H9 (cell line): ENCODE measurements at regions not wholly inside any gene's neighbourhood (a gene's known extent, or its start where the extent isn't known, plus 50 kb on each side); places are given as distances from the start of the nearest gene placed in this dataset.

ENCODE experiments used
- DNase-seq: peaks from one replicate; pipeline ENCODE4 v3.0.0-alpha.2; 2017
- H2AFZ ChIP-seq: one replicate; pipeline ENCODE4 v1.6.1; 2013; ENCODE audit warnings: mild to moderate bottlenecking, low read length, control low read depth, moderate library complexity
- H2AK5ac ChIP-seq: 2 replicates; pipeline ENCODE4 v1.6.1; 2013; ENCODE audit warnings: low read length, control low read depth, mixed read lengths; ENCODE audit not compliant: insufficient read length
- H2BK120ac ChIP-seq: one replicate; pipeline ENCODE4 v1.6.1; 2013; ENCODE audit warnings: low read depth, mild to moderate bottlenecking, low read length, control low read depth, inconsistent platforms; ENCODE audit not compliant: poor library complexity, severe bottlenecking
- H2BK12ac ChIP-seq: 2 replicates; pipeline ENCODE4 v1.6.1; 2013; ENCODE audit warnings: low read length, control low read depth, mixed read lengths, low read depth; ENCODE audit not compliant: insufficient read length
- H2BK15ac ChIP-seq: 2 replicates; pipeline ENCODE4 v1.6.1; 2013; ENCODE audit warnings: low read depth, low read length, control low read depth
- H2BK20ac ChIP-seq: one replicate; pipeline ENCODE4 v1.6.1; 2013; ENCODE audit warnings: low read depth, mild to moderate bottlenecking, low read length, control low read depth, inconsistent platforms; ENCODE audit not compliant: poor library complexity, severe bottlenecking
- H2BK5ac ChIP-seq: 2 replicates; pipeline ENCODE4 v1.6.1; 2013; ENCODE audit warnings: low read length, control low read depth, mixed read lengths; ENCODE audit not compliant: insufficient read length
- H3K14ac ChIP-seq: 2 replicates; pipeline ENCODE4 v1.6.1; 2013; ENCODE audit warnings: low read length, control low read depth; ENCODE audit not compliant: insufficient read depth
- H3K18ac ChIP-seq: 2 replicates; pipeline ENCODE4 v1.6.1; 2013; ENCODE audit warnings: low read depth, mild to moderate bottlenecking, mixed read lengths, low read length, control low read depth; ENCODE audit not compliant: insufficient read length
- H3K23ac ChIP-seq: 2 replicates; pipeline ENCODE4 v1.6.1; 2013; ENCODE audit warnings: low read length, control low read depth, mixed read lengths, low read depth; ENCODE audit not compliant: insufficient read length
- H3K23me2 ChIP-seq: 2 replicates; pipeline ENCODE4 v1.6.1; 2013; ENCODE audit warnings: low read depth, mild to moderate bottlenecking, mixed read lengths, low read length, control low read depth; ENCODE audit not compliant: insufficient read length, poor library complexity, severe bottlenecking
- H3K27ac ChIP-seq: 2 replicates; pipeline ENCODE4 v1.5.1; 2013; ENCODE audit warnings: low read length, control low read depth, mixed read lengths, low read depth; ENCODE audit not compliant: insufficient read length
- H3K27me3 ChIP-seq: 2 replicates; pipeline ENCODE4 v1.6.1; 2013; ENCODE audit warnings: low read length, control low read depth, inconsistent platforms; ENCODE audit not compliant: insufficient read depth
- H3K4ac ChIP-seq: 2 replicates; pipeline ENCODE4 v1.6.1; 2013; ENCODE audit warnings: low read depth, mild to moderate bottlenecking, control low read depth, inconsistent platforms, low read length, moderate library complexity
- H3K4me1 ChIP-seq: 2 replicates; pipeline ENCODE4 v1.6.1; 2013; ENCODE audit warnings: low read length, control low read depth, inconsistent platforms; ENCODE audit not compliant: insufficient read depth
- H3K4me2 ChIP-seq: 2 replicates; pipeline ENCODE4 v1.6.1; 2013; ENCODE audit warnings: low read length, control low read depth, mixed read lengths; ENCODE audit not compliant: insufficient read length, insufficient read depth
- H3K56ac ChIP-seq: 2 replicates; pipeline ENCODE4 v1.6.1; 2013; ENCODE audit warnings: low read depth, mild to moderate bottlenecking, mixed read lengths, low read length, control low read depth; ENCODE audit not compliant: insufficient read length
- H3K79me1 ChIP-seq: 2 replicates; pipeline ENCODE4 v1.6.1; 2013; ENCODE audit warnings: low read depth, mild to moderate bottlenecking, moderate library complexity, low read length, control low read depth, inconsistent platforms; ENCODE audit not compliant: insufficient read depth, poor library complexity, severe bottlenecking
- H3K79me2 ChIP-seq: 2 replicates; pipeline ENCODE4 v1.6.1; 2013; ENCODE audit warnings: low read length, control low read depth, inconsistent platforms; ENCODE audit not compliant: insufficient read depth
- H3K9ac ChIP-seq: 2 replicates; pipeline ENCODE4 v1.6.1; 2013; ENCODE audit warnings: low read length, control low read depth, mixed read lengths; ENCODE audit not compliant: insufficient read length; ENCODE audit errors: extremely low read depth
- H3K9me3 ChIP-seq: one replicate; pipeline ENCODE4 v1.6.1; 2013; ENCODE audit warnings: low read depth, low read length, inconsistent platforms; ENCODE audit not compliant: control insufficient read depth
- H3T11ph ChIP-seq: one replicate; pipeline ENCODE4 v1.6.1; 2013; ENCODE audit warnings: mild to moderate bottlenecking, low read length, control low read depth, inconsistent platforms
- H4K20me1 ChIP-seq: one replicate; pipeline ENCODE4 v1.6.1; 2013; ENCODE audit not compliant: control insufficient read depth, insufficient read length, insufficient read depth
- H4K5ac ChIP-seq: 2 replicates; pipeline ENCODE4 v1.6.1; 2013; ENCODE audit warnings: low read depth, mild to moderate bottlenecking, mixed read lengths, low read length, control low read depth; ENCODE audit not compliant: insufficient read length
- H4K8ac ChIP-seq: replicated peaks from 2 replicates; pipeline ENCODE4 v1.6.1; 2013; ENCODE audit warnings: low read length, control low read depth, mixed read lengths, low read depth; ENCODE audit not compliant: insufficient read length
- H4K91ac ChIP-seq: 2 replicates; pipeline ENCODE4 v1.6.1; 2013; ENCODE audit warnings: low read depth, mild to moderate bottlenecking, moderate library complexity, mixed read lengths, low read length, control low read depth; ENCODE audit not compliant: insufficient read length
- H3K27ac Mint-ChIP-seq, 3 experiments: 2 replicates in 2 of 3; 3 replicates in 1 of 3; pipeline ENCODE4 v1.8.0; 2020 to 2021; ENCODE audit warnings: mixed read lengths in 3 of 3, mild to moderate bottlenecking in 1 of 3, moderate library complexity in 1 of 3
- H3K27me3 Mint-ChIP-seq: 2 replicates; pipeline ENCODE4 v1.8.0; 2021; ENCODE audit warnings: low read depth, mild to moderate bottlenecking, moderate library complexity, mixed read lengths
- H3K36me3 Mint-ChIP-seq, 3 experiments: 2 replicates in 2 of 3; 3 replicates in 1 of 3; pipeline ENCODE4 v1.8.0; 2020 to 2021; ENCODE audit warnings: low read depth in 3 of 3, mixed read lengths in 3 of 3; ENCODE audit not compliant: insufficient read depth in 1 of 3
- H3K4me1 Mint-ChIP-seq, 2 experiments: 2 replicates each; pipeline ENCODE4 v1.8.0; 2020; ENCODE audit warnings: mixed read lengths in 2 of 2
- H3K4me3 Mint-ChIP-seq, 2 experiments: 2 replicates in 1 of 2; 3 replicates in 1 of 2; pipeline ENCODE4 v1.8.0; 2020 to 2021; ENCODE audit warnings: mild to moderate bottlenecking in 2 of 2, mixed read lengths in 2 of 2, moderate library complexity in 1 of 2
- H3K9me3 Mint-ChIP-seq, 2 experiments: 2 replicates in 1 of 2; 3 replicates in 1 of 2; pipeline ENCODE4 v1.8.0; 2020; ENCODE audit warnings: mild to moderate bottlenecking in 2 of 2, mixed read lengths in 2 of 2, moderate library complexity in 1 of 2
- WGBS: extraction: QIAGEN DNeasy Blood & Tissue Kit; methylation state at CpG from one replicate; pipeline ENCODE4 v1.1.7; 2013; ENCODE audit warnings: missing lambda C conversion rate, low lambda C conversion rate, mixed read lengths; ENCODE audit not compliant: insufficient read length; ENCODE audit errors: extremely low coverage; 5-methylcytosine and 5-hydroxymethylcytosine counted together
- TF ChIP-seq, protein P1 (sequence below): fragments of 200-600 bp; sonication (generic); conservative IDR thresholded peaks from 3 replicates; pipeline ENCODE4 v1.8.0; 2021; ENCODE audit warnings: antibody characterized with exemption, mild to moderate bottlenecking

DNA sequence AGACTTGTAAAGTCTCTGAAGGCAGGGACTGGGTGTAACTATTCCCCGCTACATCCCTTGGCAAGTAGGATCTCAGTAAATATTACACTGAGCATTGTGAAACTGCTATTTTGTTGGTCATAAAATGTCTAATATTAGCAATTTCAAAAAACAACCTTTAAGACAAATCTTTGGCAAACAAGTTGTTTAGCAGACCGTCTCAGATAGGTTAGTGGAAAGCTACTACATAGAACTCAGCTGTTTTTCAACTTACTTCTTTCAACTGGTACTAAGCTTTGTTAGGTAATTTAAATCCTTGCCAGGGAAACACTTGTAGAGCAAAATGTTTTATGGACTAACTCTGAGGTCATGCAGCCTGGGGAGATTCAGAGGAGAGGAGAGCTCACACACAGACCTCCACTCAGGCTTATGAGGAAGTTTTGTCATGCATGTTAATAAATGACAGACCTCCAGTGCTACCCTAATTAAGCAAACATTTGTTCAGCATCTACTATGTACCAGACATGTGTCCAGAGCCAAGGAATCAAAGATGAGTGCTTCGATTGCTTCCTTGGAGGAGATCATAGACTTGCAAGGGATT is 61.6 kb upstream of the STAC start:
- no peak overlapping the region for H3K18ac ChIP-seq

More for the DNA sequence above, 61.6 kb upstream of the STAC start:
- H3K27ac ChIP-seq, result no peak overlapping the region
- no peak overlapping the region for H3K4me3 Mint-ChIP-seq
- H2AK5ac ChIP-seq, result no peak overlapping the region
- H3K4me1 ChIP-seq, result peaks cover 14% of the 10 kb centered on the region; the same call in 1 of the 2 replicates
- no peak overlapping the region for H3T11ph ChIP-seq
- H2BK5ac ChIP-seq, result no peak overlapping the region
- no peak for DNase-seq
- no peaks in the 10 kb centered on the region for H4K20me1 ChIP-seq
- H3K79me1 ChIP-seq, result no peaks in the 10 kb centered on the region
- H2BK120ac ChIP-seq, result no peak overlapping the region
- no peak overlapping the region for H3K4me2 ChIP-seq
- H3K36me3 Mint-ChIP-seq, result peaks cover 0 to 26% (median 7%) of the 10 kb centered on the region in 3 experiments; a peak in 6 of 7 replicates
- H4K8ac ChIP-seq, result no peak overlapping the region
- peaks cover 17 to 25% of the 10 kb centered on the region in 2 experiments for H3K9me3 Mint-ChIP-seq
- H2BK20ac ChIP-seq, result no peak overlapping the region
- H3K4ac ChIP-seq, result no peak overlapping the region
- TF ChIP-seq, protein P1, sequence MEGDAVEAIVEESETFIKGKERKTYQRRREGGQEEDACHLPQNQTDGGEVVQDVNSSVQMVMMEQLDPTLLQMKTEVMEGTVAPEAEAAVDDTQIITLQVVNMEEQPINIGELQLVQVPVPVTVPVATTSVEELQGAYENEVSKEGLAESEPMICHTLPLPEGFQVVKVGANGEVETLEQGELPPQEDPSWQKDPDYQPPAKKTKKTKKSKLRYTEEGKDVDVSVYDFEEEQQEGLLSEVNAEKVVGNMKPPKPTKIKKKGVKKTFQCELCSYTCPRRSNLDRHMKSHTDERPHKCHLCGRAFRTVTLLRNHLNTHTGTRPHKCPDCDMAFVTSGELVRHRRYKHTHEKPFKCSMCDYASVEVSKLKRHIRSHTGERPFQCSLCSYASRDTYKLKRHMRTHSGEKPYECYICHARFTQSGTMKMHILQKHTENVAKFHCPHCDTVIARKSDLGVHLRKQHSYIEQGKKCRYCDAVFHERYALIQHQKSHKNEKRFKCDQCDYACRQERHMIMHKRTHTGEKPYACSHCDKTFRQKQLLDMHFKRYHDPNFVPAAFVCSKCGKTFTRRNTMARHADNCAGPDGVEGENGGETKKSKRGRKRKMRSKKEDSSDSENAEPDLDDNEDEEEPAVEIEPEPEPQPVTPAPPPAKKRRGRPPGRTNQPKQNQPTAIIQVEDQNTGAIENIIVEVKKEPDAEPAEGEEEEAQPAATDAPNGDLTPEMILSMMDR, result no peak
- no peaks in the 10 kb centered on the region for H3K27me3 Mint-ChIP-seq
- no peak overlapping the region for H2BK12ac ChIP-seq
- no peak overlapping the region for H4K5ac ChIP-seq
- no peak overlapping the region for H3K23ac ChIP-seq
- no peaks in the 10 kb centered on the region for H3K79me2 ChIP-seq
- no CpG with 5 or more reads among the region's 3 CpGs for WGBS
- H3K9ac ChIP-seq, result no peak overlapping the region
- H2BK15ac ChIP-seq, result no peak overlapping the region
- H3K27me3 ChIP-seq, result no peaks in the 10 kb centered on the region
- no peaks in the 10 kb centered on the region for H3K23me2 ChIP-seq
- H3K14ac ChIP-seq, result no peak overlapping the region
- no peak overlapping the region for H3K56ac ChIP-seq
- H2AFZ ChIP-seq, result no peak overlapping the region
- H4K91ac ChIP-seq, result no peak overlapping the region
- H3K4me1 Mint-ChIP-seq, result peaks cover 18 to 21% of the 10 kb centered on the region in 2 experiments
- peak overlapping the region in 2 of 3 experiments; percentile 2 to 81; a peak in 3 of 7 replicates for H3K27ac Mint-ChIP-seq
- H3K9me3 ChIP-seq, result no peaks in the 10 kb centered on the region
